NCI-H446 (cell line): ENCODE measurements at regions not wholly inside any gene's neighbourhood (a gene's known extent, or its start where the extent isn't known, plus 50 kb on each side); places are given as distances from the start of the nearest gene placed in this dataset.
"Not testable (repeated sequence)": the region's sequence is repeated elsewhere in the genome, so short reads cannot be mapped to it uniquely, and the experiment has no call there.

Experiments used
- DNase-seq, 2 experiments: peaks; one replicate each; lab custom pipeline; 2025; lab: John Stamatoyannopoulos, UW

DNA sequence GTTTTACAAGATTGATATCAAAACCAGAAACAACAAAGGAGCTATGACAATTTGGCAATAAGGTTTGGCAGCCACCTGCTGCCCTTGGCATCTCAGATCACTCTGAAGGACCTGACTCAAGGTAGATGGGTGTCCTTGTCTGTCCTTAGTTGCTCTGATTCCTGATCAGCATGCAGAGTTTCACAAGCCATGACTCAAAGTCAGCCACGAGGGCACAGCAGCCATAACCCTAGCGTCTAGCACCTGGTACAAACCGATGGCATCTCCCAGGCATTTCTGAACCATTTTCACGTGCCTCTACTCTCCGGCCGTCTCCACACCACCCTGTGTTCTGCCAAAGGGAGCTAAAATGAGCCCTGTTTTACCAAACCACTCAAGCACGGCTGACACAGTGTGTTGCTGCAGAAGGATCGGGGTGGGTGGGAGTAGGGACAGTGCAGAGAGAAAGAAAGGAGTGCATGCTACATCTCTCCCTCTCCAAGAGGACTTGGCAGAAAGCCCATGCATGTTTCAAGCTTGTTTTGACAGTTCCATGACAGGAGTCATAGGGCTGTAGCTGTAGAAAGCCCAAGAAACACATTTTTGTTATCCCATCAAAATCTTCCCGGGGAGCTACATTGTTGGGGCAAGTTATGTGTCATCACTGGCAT is 297.3 kb downstream of the ABCC12 start:
- DNase-seq, result peak; percentile 53 to 59

GRCh38 chr16:47855431-47855830 is 300.4 kb downstream of the ABCC12 start:
- no peak for DNase-seq

- DNase-seq, result no peak
These were observed 301.1 kb downstream of the ABCC12 start for GRCh38 chr16:47854737-47855136.

- no peak for DNase-seq
These were observed 302.8 kb downstream of the ABCC12 start for GRCh38 chr16:47852991-47853390.

DNA sequence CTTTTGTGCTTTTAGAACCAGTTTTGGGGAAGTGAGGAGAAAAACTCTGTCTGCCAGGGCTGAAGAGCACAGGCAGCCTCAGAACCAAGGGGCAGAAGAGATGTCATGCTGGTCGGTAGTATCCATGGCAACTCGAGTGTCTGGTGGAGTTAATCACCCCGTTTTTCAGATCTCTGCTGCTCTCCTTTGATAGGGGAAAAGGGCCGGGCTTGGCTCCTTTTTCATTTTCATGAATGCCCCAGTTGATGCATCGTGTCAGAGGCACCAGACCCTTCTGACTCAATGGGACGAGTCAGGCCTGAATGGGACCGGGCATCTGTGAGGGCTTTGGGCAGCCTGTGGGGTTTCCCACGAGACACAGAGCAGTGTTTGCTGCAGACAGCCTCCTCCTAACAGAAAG is 304.6 kb downstream of the ABCC12 start:
- no peak for DNase-seq

GRCh38 chr16:47849736-47850135 is 306.1 kb downstream of the ABCC12 start:
- no peak for DNase-seq

DNA sequence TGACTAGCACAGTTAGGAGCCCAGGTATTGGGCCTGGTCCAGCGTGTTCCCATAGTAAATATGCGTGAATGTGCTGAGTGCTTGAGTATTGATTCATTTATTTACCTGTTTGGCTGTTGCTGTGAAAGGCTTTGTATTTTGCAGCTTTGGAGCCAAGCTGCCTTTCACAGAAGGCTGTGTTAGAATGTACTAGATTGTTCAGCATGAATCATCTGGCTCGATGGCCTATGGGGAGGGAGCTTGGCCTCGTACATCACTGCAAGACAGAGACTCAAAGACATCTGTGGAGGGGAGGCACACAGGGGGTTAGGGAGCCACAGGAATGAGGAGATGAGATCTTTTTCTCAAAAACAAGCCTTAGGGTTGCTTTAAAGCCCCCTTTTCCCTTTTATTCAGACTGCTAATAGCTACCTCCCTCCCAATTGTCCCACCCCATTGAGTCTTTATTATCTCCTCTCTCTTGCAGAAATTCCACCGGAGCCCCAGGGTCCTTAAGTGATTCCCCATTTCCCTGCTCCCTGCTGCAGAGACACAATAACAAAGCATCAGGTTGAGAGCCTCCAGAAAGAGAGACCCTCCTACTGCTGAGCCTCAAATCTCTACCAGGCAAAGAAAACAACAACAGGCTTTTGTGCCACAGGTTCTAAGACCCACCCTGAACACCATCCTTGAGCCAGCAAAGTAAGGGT is 307.2 kb downstream of the ABCC12 start:
- no peak for DNase-seq

DNA sequence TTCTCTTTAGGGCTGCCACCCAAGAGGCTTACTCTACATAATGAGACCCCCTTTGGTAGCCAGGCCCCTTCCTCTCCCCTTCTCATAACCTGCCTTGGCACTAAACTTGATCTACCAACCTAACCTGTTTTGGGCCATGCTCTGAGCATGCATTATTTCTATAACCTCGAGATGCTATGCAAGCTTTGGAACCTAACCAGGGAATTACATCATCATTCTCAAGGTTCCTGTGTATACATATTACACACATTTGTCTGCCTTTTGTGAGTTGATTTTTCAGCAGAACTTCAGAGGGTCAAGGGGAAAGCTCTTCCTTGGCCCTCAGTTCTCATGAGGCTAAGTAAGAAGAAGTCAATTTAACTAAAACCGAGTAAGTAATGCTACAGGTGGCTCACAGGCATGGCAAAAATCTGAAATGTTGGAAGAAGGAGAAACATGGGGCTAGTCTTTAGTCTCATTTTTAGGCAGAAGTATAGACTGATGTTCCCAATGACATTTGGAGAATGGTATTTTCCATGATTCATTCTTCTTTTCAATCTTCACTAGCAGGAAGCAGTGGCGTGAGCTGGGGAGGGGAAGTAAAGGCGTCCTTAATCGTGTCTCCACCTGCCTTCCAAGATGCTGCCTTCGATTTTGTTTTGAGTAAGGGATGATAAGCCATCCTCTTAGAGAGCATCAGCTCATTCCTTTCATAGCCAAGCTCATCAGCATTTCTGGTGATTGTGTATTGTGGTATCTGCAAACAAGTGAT is 308.4 kb downstream of the ABCC12 start:
- no peak for DNase-seq

GRCh38 chr16:47834485-47835024 is 321.2 kb downstream of the ABCC12 start:
- DNase-seq, result no peak

GRCh38 chr16:47833771-47834170 is 322.0 kb downstream of the ABCC12 start:
- DNase-seq, result no peak

DNA sequence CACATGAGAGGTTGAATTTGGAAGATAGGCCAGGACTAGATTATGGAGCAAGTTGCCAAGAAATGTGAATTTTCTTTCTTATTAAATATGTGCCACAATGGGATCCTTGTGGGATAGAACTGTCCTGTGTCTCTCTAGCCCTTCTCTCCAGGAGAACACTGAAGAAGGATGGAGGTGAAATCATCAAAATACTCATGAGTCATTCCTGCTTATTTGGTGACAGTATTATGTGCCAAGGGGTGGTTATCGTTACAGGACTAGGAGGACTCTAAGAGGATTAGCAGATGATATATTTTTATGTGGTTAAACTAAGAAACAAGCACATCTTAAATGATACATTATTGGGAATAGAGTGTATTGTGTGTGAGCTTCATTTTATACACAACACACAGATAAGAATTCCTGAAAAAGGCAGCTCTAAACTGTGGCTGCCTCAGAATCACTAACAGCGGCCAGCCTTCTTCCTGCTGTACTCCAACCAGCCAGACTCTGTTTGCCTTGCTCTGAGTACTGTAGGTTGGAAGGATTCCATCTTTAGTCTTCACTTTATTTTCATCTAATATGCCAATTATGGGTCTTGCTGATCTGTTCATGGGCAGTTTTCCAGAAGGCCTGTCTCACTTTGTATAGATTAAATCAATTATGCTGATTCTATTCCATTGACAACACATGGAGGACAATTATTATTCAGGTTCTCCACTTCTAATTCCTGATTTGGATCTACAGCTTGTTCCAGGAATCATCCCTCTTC is 325.8 kb downstream of the ABCC12 start:
- peak; percentile 25 to 73 for DNase-seq

DNA sequence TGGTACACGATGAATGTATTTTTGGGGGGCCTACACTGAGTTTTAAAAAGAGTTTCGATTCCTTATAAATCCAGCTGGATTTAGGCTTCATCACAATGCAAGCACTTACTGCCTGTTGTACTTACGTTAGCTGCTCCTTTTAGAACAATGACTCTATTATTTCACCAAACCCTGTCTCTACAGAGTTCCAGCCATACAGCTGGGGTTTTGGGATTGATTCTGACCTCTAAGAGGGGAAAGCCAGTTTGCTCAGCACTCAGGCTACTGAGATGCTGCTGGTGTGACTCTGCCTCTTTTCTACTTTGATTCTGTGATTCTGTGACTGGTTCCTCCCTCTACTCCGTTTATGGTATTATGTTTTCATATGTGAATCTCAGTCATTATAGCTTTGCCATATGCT is 329.7 kb downstream of the ABCC12 start:
- no peak for DNase-seq

DNA sequence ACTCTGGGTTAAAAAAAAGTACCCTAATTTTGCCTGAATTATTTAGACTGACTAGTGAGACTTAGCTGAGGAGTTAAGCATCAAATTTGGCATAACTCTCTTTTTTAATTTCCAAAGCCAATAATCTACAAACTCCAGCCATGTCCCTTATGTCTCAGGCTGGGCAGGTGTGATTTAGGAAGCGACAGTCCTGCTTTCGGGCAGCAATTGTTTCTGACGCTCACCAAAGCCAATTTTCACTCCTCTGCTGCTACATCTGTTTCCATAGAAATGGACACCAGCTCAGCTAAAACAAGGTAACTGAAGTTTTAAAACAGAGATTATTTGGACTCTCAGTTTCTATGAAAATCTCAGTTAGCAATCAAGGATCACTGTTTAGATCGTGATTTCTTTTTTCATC is 338.7 kb downstream of the ABCC12 start:
- DNase-seq, result no peak

- no peak for DNase-seq
These were observed 339.3 kb downstream of the ABCC12 start for GRCh38 chr16:47816511-47816910.

GRCh38 chr16:47815655-47816054 is 340.1 kb downstream of the ABCC12 start:
- no peak for DNase-seq

DNA sequence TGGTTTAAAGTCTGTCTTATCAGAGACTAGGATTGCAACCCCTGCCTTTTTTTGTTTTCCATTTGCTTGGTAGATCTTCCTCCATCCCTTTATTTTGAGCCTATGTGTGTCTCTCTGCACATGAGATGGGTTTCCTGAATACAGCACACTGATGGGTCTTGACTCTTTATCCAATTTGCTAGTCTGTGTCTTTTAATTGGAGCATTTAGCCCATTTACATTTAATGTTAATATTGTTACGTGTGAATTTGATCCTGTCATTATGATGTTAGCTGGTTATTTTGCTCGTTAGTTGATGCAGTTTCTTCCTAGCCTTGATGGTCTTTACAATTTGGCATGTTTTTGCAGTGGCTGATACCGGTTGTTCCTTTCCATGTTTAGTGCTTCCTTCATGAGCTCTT is 344.0 kb downstream of the ABCC12 start:
- DNase-seq, result not testable (repeated sequence)

GRCh38 chr16:47806309-47806847 is 345.2 kb downstream of the PHKB start:
- no peak for DNase-seq

- DNase-seq, result no peak
These were observed 326.6 kb downstream of the PHKB start for GRCh38 chr16:47787696-47788095.

GRCh38 chr16:47781673-47782072 is 320.5 kb downstream of the PHKB start:
- DNase-seq, result no peak

DNA sequence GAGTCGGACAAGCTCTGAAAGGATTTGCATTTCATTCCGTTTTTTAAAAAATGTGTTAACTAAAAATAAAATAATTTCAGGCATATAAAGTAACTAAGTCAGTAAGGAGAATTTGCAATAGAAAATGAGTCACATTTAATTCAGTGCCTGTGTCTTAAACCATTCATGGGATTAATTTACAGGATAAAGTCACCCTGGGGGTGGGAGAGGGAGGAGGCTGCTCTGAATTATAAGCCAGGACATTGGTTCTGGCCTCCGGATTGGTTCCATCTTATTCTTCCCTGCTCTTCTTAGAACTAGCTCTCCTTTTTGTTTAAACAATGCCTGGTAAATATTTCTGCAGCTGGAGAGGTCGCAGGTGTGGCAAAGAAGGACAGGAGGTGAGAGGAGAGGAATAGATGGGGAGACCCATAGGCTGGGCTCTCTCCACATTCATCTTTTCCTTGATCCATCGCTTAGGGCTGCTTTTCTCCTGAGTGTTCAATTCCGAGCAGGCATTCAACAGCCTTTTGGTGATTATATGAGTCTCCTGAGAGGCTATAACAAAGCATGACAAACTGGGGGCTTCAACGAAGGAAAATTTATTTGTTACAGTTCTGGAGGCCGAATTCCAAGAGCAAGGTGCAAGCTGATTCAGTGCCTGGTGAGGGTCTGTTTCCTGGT is 319.2 kb downstream of the PHKB start:
- no peak for DNase-seq
